ENCODE measurements at regions not wholly inside any gene's neighbourhood (a gene's known extent, or its start where the extent isn't known, plus 50 kb on each side); places are given as distances from the start of the nearest gene placed in this dataset.

DNA sequence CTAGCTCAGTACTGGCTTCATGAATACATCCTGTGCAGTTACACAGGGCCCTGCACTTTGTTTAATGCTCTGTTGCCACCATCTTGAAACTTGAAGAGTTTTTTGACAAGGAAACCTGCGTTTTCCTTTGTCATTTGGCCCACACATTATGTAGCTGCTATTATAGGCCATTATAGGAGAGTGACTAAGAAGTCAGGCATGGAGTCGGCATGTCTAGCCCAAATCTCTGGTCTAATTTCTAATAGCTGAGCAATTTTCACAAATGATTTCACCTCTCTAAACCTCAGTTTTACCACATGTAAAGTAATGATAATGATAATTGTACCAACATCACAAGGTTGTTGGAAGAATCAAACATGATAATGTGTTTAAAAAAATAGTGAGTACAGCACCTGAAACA, 67.1 kb upstream of the MYLIP start:
- intact Hi-C loops (cut with micrococcal nuclease; ENCODE audit: unreplicated experiment), result no loop called here
- no peak for DNase-seq (ENCODE audit: low spot score)
- H3K27ac ChIP-seq (ENCODE audit: low read depth, low read length, poor library complexity, severe bottlenecking), result no peak overlapping the region
- no peaks in the 10 kb centered on the region for H3K9me2 ChIP-seq (ENCODE audit: insufficient read depth, low read length)
- no peaks in the 10 kb centered on the region for H3K4me1 ChIP-seq (ENCODE audit: insufficient read depth, low read length, poor library complexity, severe bottlenecking)
- H3K4me2 ChIP-seq (ENCODE audit: low read length), result no peak overlapping the region
- TF ChIP-seq EZH2phosphoT487 (IDR thresholded peaks at IDR 0.05; ENCODE audit: borderline replicate concordance, low read depth, low read length), result no peak
- TF ChIP-seq, protein P1, sequence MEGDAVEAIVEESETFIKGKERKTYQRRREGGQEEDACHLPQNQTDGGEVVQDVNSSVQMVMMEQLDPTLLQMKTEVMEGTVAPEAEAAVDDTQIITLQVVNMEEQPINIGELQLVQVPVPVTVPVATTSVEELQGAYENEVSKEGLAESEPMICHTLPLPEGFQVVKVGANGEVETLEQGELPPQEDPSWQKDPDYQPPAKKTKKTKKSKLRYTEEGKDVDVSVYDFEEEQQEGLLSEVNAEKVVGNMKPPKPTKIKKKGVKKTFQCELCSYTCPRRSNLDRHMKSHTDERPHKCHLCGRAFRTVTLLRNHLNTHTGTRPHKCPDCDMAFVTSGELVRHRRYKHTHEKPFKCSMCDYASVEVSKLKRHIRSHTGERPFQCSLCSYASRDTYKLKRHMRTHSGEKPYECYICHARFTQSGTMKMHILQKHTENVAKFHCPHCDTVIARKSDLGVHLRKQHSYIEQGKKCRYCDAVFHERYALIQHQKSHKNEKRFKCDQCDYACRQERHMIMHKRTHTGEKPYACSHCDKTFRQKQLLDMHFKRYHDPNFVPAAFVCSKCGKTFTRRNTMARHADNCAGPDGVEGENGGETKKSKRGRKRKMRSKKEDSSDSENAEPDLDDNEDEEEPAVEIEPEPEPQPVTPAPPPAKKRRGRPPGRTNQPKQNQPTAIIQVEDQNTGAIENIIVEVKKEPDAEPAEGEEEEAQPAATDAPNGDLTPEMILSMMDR (conservative IDR thresholded peaks at IDR 0.05; ENCODE audit: low read length), result no peak
- no peak overlapping the region for H3K4me3 ChIP-seq (ENCODE audit: low read depth, low read length, poor library complexity, severe bottlenecking)
- H3K9me3 ChIP-seq (ENCODE audit: low read length), result no peaks in the 10 kb centered on the region
- no peaks in the 10 kb centered on the region for H3K79me2 ChIP-seq (ENCODE audit: insufficient read depth, low read depth, low read length)
- no TSS peak for BruUV-seq (replicated peaks)
- CTCF ChIA-PET (ENCODE audit: unreplicated experiment), result no interaction called here
- H2AFZ ChIP-seq (ENCODE audit: low read length), result no peak overlapping the region
- no peaks in the 10 kb centered on the region for H3K36me3 ChIP-seq (ENCODE audit: insufficient read depth, low read length)
- POLR2A ChIA-PET, result no interaction called here
- no peaks in the 10 kb centered on the region for H4K20me1 ChIP-seq (ENCODE audit: insufficient read depth, low read length)

DNA sequence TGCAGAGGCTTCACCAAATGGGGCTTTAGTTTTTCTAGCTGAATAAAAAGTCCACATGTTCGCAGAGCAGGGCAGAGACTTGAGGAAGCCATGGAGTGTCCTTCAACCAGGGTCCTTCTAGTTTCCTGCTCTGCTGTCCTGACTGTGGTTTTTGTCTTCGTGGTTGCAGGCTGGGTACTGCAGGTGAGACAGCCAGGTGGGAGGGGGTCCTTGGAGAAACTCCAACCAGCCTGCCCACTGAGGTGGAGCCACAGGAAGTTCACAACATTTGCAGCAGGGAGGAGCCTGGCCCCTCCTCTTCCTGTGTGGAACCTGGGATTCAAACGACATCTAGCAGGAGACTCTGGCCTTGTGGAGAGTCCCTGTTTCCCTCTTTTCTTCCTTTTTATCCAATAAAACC, 68.8 kb upstream of the MYLIP start:
- Histone ChIP-seq H3K4me3 (ENCODE audit: low read depth, low read length, poor library complexity, severe bottlenecking) (no peak overlapping the region), H3K27ac (ENCODE audit: low read depth, low read length, poor library complexity, severe bottlenecking) (no peak overlapping the region), H3K9me3 (ENCODE audit: low read length) (no peaks in the 10 kb centered on the region), H3K79me2 (ENCODE audit: insufficient read depth, low read depth, low read length) (no peaks in the 10 kb centered on the region), H2AFZ (ENCODE audit: low read length) (0 out of 2 replicates have a peak overlapping the region, but pooled peaks have one; percentile 24), H3K9me2 (ENCODE audit: insufficient read depth, low read length) (no peaks in the 10 kb centered on the region), H3K4me1 (ENCODE audit: insufficient read depth, low read length, poor library complexity, severe bottlenecking) (no peaks in the 10 kb centered on the region), H3K4me2 (ENCODE audit: low read length) (no peak overlapping the region), H4K20me1 (ENCODE audit: insufficient read depth, low read length) (no peaks in the 10 kb centered on the region), H3K36me3 (ENCODE audit: insufficient read depth, low read length) (no peaks in the 10 kb centered on the region)
- peak; percentile 2 for DNase-seq (ENCODE audit: low spot score)
- CTCF ChIA-PET (ENCODE audit: unreplicated experiment), result no interaction called here
- intact Hi-C loops (cut with micrococcal nuclease; ENCODE audit: unreplicated experiment), result no loop called here
- no peak for TF ChIP-seq EZH2phosphoT487 (IDR thresholded peaks at IDR 0.05; ENCODE audit: borderline replicate concordance, low read depth, low read length)
- TF ChIP-seq, protein P1 (conservative IDR thresholded peaks at IDR 0.05; ENCODE audit: low read length), result no peak
- POLR2A ChIA-PET, result interaction anchor here (1.5 kb wide), 1 partner anchor 13 kb away, joined by 4 read pairs; no protein-coding TSS in a partner anchor
- no TSS peak for BruUV-seq (replicated peaks)

DNA sequence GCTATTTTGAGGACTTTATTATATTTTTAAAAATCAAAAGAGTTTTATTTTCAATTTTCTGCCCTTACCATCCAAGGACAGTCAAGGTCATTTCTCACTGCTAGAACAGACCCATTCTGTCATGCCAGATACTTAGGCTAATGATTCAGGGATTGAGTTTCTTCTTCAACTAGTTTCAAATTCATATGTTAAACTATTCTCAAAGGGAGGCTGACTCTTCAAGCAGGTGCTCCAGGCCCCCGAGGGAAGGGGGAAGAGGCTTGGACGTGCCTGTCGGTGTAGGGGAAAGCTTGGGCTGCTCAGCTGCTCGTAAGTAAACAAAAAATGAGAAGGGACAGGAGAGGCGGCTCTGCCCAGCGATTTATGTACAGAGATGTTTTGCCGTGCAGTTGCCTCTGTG, 69.4 kb upstream of the MYLIP start:
- no peak for TF ChIP-seq EZH2phosphoT487 (IDR thresholded peaks at IDR 0.05; ENCODE audit: borderline replicate concordance, low read depth, low read length)
- TF ChIP-seq, protein P1 (conservative IDR thresholded peaks at IDR 0.05; ENCODE audit: low read length), result no peak
- DNase-seq (ENCODE audit: low spot score), result no peak
- ChIA-PET POLR2A (interaction anchor here (0.7 to 1.5 kb wide), 2 partner anchors 12 to 215 kb away, joined by 3 to 4 read pairs; no protein-coding TSS in a partner anchor), CTCF (ENCODE audit: unreplicated experiment) (no interaction called here)
- Histone ChIP-seq H3K9me3 (ENCODE audit: low read length) (no peaks in the 10 kb centered on the region), H2AFZ (ENCODE audit: low read length) (no peak overlapping the region), H3K27ac (ENCODE audit: low read depth, low read length, poor library complexity, severe bottlenecking) (no peak overlapping the region), H3K4me2 (ENCODE audit: low read length) (no peak overlapping the region), H3K4me3 (ENCODE audit: low read depth, low read length, poor library complexity, severe bottlenecking) (no peak overlapping the region), H3K4me1 (ENCODE audit: insufficient read depth, low read length, poor library complexity, severe bottlenecking) (no peaks in the 10 kb centered on the region), H4K20me1 (ENCODE audit: insufficient read depth, low read length) (no peaks in the 10 kb centered on the region), H3K9me2 (ENCODE audit: insufficient read depth, low read length) (no peaks in the 10 kb centered on the region), H3K79me2 (ENCODE audit: insufficient read depth, low read depth, low read length) (no peaks in the 10 kb centered on the region), H3K36me3 (ENCODE audit: insufficient read depth, low read length) (no peaks in the 10 kb centered on the region)
- intact Hi-C loops (cut with micrococcal nuclease; ENCODE audit: unreplicated experiment), result no loop called here
- no TSS peak for BruUV-seq (replicated peaks)

Data from OCI-LY7 (cell line).